ACC112 (cell line): ENCODE measurements at regions not wholly inside any gene's neighbourhood (a gene's known extent, or its start where the extent isn't known, plus 50 kb on each side); places are given as distances from the start of the nearest gene placed in this dataset.

Experiments used
- H2AFZ ChIP-seq: fragments of 200-600 bp; sonication (generic); one replicate; pipeline ENCODE4 v1.6.0; 2017; ENCODE audit warnings: antibody characterized with exemption, low read length; ENCODE audit not compliant: unreplicated experiment
- H3K27ac ChIP-seq: fragments of 200-600 bp; sonication (generic); 2 replicates; pipeline ENCODE4 v1.5.1; 2014; ENCODE audit warnings: low read depth, mild to moderate bottlenecking, antibody characterized with exemption, low read length, moderate library complexity
- H3K27me3 ChIP-seq: fragments of 200-600 bp; sonication (generic); 2 replicates; pipeline ENCODE4 v1.6.1; 2014; ENCODE audit warnings: mild to moderate bottlenecking, antibody characterized with exemption, low read length, moderate library complexity, mixed read lengths; ENCODE audit not compliant: insufficient read depth
- H3K36me3 ChIP-seq: fragments of 200-600 bp; sonication (generic); 2 replicates; pipeline ENCODE4 v1.6.1; 2016; ENCODE audit warnings: mild to moderate bottlenecking, antibody characterized with exemption, low read length, moderate library complexity, mixed read lengths; ENCODE audit not compliant: insufficient read depth
- H3K4me1 ChIP-seq: fragments of 200-600 bp; sonication (generic); one replicate; pipeline ENCODE4 v1.6.1; 2016; ENCODE audit warnings: low read length, mixed read lengths; ENCODE audit not compliant: insufficient read depth, unreplicated experiment, control insufficient read depth
- H3K4me3 ChIP-seq: fragments of 200-600 bp; sonication (generic); 2 replicates; pipeline ENCODE4 v1.5.1; 2014; ENCODE audit warnings: mild to moderate bottlenecking, low read depth, low read length
- H3K79me2 ChIP-seq: fragments of 200-600 bp; sonication (generic); one replicate; pipeline ENCODE4 v1.6.0; 2016; ENCODE audit warnings: low read length; ENCODE audit not compliant: control insufficient read depth, unreplicated experiment, insufficient read depth

DNA sequence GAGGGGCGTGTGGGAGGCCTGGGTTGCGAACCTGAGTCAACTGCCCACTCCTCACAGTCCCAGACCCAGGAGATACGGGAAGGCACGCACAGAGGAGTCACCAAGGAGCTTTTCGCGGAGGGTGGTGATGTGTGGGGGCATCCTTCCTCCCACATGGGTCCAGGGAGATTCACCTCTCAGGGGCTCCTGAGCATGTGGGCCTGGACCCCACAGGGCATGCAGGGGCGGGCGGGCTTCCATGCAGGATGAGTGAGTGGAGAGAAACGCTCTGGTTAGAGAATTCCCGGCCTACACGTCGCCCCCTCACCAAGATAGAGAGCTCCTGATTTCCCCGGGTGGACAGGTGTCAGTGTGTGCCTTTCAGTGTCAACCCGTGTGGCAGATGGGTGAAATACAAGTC lies 641.7 kb upstream of the FZD8 start:
- H3K27ac ChIP-seq: no peak overlapping the region
- no peaks in the 10 kb centered on the region for H3K27me3 ChIP-seq
- no peak overlapping the region for H3K4me3 ChIP-seq
- H3K36me3 ChIP-seq: no peaks in the 10 kb centered on the region
- peaks cover 10% of the 10 kb centered on the region for H3K4me1 ChIP-seq
- H2AFZ ChIP-seq: no peak overlapping the region
- no peaks in the 10 kb centered on the region for H3K79me2 ChIP-seq

- H3K36me3 ChIP-seq: no peaks in the 10 kb centered on the region
- no peak overlapping the region for H3K4me3 ChIP-seq
- no peaks in the 10 kb centered on the region for H3K79me2 ChIP-seq
- H3K27me3 ChIP-seq: no peaks in the 10 kb centered on the region
- H3K27ac ChIP-seq: no peak overlapping the region
- no peak overlapping the region for H2AFZ ChIP-seq
- peaks cover 10% of the 10 kb centered on the region for H3K4me1 ChIP-seq
Observed at GRCh38 chr10:36281831-36282331, 639.8 kb upstream of the FZD8 start.

DNA sequence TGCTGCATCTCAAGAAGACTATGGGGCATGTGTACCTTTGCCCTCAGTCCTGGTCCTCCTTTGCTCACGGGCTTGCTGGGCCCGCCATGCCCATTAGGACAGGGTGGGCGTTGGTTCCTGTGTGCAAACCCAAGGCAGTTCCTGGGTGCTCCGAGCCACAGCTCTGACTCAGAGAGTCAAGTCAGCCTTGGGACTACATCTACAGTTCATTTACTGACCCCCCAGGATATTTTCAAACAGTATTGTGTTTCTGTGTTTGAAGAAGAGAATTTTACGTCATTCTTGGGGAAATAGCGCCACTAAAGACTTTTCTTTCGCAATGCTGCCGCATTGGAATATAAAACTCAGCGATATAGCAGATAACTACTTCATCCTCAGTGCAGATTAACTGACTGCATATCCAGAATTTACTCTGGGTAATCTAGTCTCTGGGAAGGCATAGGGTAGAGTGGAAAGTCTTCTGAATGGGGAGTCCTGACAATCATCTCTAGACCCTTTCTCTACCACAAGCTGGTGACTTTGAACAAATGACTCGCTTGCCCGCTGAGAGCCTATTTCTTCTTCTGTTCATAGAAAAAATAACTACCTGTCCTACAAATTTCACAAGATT lies 638.9 kb upstream of the FZD8 start:
- peaks cover 10% of the 10 kb centered on the region for H3K4me1 ChIP-seq
- H3K27me3 ChIP-seq: no peaks in the 10 kb centered on the region
- no peaks in the 10 kb centered on the region for H3K79me2 ChIP-seq
- H2AFZ ChIP-seq: no peak overlapping the region
- no peak overlapping the region for H3K4me3 ChIP-seq
- no peaks in the 10 kb centered on the region for H3K36me3 ChIP-seq
- H3K27ac ChIP-seq: no peak overlapping the region

- Histone ChIP-seq H3K27ac (no peak overlapping the region), H2AFZ (no peak overlapping the region), H3K27me3 (no peaks in the 10 kb centered on the region), H3K4me3 (no peak overlapping the region), H3K79me2 (no peaks in the 10 kb centered on the region), H3K36me3 (no peaks in the 10 kb centered on the region), H3K4me1 (peaks cover 10% of the 10 kb centered on the region)
Observed at GRCh38 chr10:36280321-36280741, 638.2 kb upstream of the FZD8 start.

DNA sequence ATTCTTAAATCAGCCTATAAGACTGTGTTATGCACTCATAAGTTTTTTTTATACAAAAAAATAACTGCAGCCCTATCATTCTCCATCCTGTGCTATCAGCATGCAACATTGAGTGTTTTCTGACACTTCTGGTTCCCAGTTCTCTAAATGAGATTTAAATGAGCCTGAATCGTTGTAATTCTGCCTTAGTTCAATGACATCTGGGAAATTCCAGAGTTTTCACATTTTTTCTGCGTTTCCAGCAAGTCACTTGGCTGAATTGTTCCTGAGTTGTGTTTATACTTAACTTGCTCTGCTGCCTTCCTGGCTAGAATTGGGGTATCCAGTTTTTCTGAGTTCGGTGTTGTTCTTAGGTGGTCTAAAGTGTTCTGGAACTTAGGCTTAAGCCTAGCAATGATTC lies 636.1 kb upstream of the FZD8 start:
- H3K4me1 ChIP-seq: peaks cover 10% of the 10 kb centered on the region
- H3K27me3 ChIP-seq: no peaks in the 10 kb centered on the region
- no peaks in the 10 kb centered on the region for H3K79me2 ChIP-seq
- no peak overlapping the region for H3K4me3 ChIP-seq
- no peak overlapping the region for H2AFZ ChIP-seq
- H3K27ac ChIP-seq: no peak overlapping the region
- no peaks in the 10 kb centered on the region for H3K36me3 ChIP-seq

DNA sequence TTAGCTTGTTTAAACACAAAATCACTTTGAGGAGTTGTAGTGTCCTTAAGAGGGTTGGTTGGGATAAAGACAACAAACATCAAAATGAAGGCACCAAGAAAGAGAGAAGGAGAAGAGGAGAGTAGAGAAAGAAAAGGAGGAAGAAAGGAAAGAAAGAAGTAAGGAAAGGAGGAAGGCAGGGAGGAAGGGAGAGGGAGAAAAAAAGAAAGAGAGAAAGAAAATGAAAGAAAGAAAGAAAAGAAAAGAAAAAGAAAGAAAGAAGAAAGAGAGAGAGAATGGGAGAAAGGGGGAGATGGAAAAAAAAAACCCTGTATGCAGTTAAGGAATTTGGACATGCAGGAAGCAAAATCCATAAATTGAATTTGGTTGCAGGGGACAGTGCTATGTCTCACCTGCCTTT lies 635.4 kb upstream of the FZD8 start:
- Histone ChIP-seq H3K36me3 (no peaks in the 10 kb centered on the region), H3K4me3 (no peak overlapping the region), H3K4me1 (peaks cover 10% of the 10 kb centered on the region), H3K27ac (no peak overlapping the region), H3K27me3 (no peaks in the 10 kb centered on the region), H2AFZ (no peak overlapping the region), H3K79me2 (no peaks in the 10 kb centered on the region)

GRCh38 chr10:36271627-36272340 lies 629.7 kb upstream of the FZD8 start:
- Histone ChIP-seq H3K27ac (no peak overlapping the region), H3K27me3 (no peaks in the 10 kb centered on the region), H2AFZ (no peak overlapping the region), H3K4me3 (no peak overlapping the region), H3K4me1 (no peaks in the 10 kb centered on the region), H3K36me3 (no peaks in the 10 kb centered on the region), H3K79me2 (no peaks in the 10 kb centered on the region)

- Histone ChIP-seq H3K27ac (no peak overlapping the region), H3K4me1 (no peaks in the 10 kb centered on the region), H2AFZ (no peak overlapping the region), H3K4me3 (no peak overlapping the region), H3K27me3 (no peaks in the 10 kb centered on the region), H3K79me2 (no peaks in the 10 kb centered on the region), H3K36me3 (no peaks in the 10 kb centered on the region)
Observed at GRCh38 chr10:36269222-36269621, 627.1 kb upstream of the FZD8 start.

- H3K36me3 ChIP-seq: no peaks in the 10 kb centered on the region
- H2AFZ ChIP-seq: no peak overlapping the region
- H3K79me2 ChIP-seq: no peaks in the 10 kb centered on the region
- H3K4me3 ChIP-seq: no peak overlapping the region
- H3K27me3 ChIP-seq: no peaks in the 10 kb centered on the region
- no peaks in the 10 kb centered on the region for H3K4me1 ChIP-seq
- H3K27ac ChIP-seq: no peak overlapping the region
Observed at GRCh38 chr10:36266923-36267322, 624.8 kb upstream of the FZD8 start.

- Histone ChIP-seq H3K4me3 (no peak overlapping the region), H3K36me3 (no peaks in the 10 kb centered on the region), H3K27me3 (no peaks in the 10 kb centered on the region)
Observed at GRCh38 chr10:36265741-36266140, 623.6 kb upstream of the FZD8 start.

GRCh38 chr10:36263871-36264270 lies 621.8 kb upstream of the FZD8 start:
- Histone ChIP-seq H3K4me1 (no peaks in the 10 kb centered on the region), H3K4me3 (no peak overlapping the region), H3K27ac (no peak overlapping the region), H3K36me3 (no peaks in the 10 kb centered on the region), H2AFZ (no peak overlapping the region), H3K79me2 (no peaks in the 10 kb centered on the region), H3K27me3 (no peaks in the 10 kb centered on the region)

More at GRCh38 chr10:36265741-36266140, 623.6 kb upstream of the FZD8 start:
- Histone ChIP-seq H3K27ac (no peak overlapping the region), H2AFZ (no peak overlapping the region), H3K79me2 (no peaks in the 10 kb centered on the region), H3K4me1 (no peaks in the 10 kb centered on the region)
